ENCODE measurements at regions not wholly inside any gene's neighbourhood (a gene's known extent, or its start where the extent isn't known, plus 50 kb on each side); places are given as distances from the start of the nearest gene placed in this dataset.
"Not testable (repeated sequence)": the region's sequence is repeated elsewhere in the genome, so short reads cannot be mapped to it uniquely, and the experiment has no call there.

GRCh38 chr1:229133811-229134210 is 137.1 kb upstream of the RAB4A start:
- Histone ChIP-seq H3K27ac (no peak overlapping the region), H3K27me3 (no peaks in the 10 kb centered on the region), H3K4me3 (no peak overlapping the region), H3K9me3 (no peaks in the 10 kb centered on the region), H3K36me3 (no peaks in the 10 kb centered on the region), H3K4me1 (peaks cover 0 to 38% (median 20%) of the 10 kb centered on the region in 4 donors)
- DNase-seq (no peak), ATAC-seq (no peak)
- intact Hi-C loops (cut with DNase I): no loop called here
- WGBS (ENCODE audit: insufficient coverage, low coverage, low lambda C conversion rate, missing lambda C conversion rate): 67% methylated on average over 1 of the region's 1 CpG
- TF ChIP-seq POLR2A (IDR thresholded peaks at IDR 0.05) (no peak), CTCF (IDR thresholded peaks at IDR 0.05) (no peak)

- H3K9me3 ChIP-seq; DNase-seq; H3K36me3 ChIP-seq; intact Hi-C loops (cut with DNase I); H3K27ac ChIP-seq; H3K4me3 ChIP-seq; H3K27me3 ChIP-seq; ATAC-seq: not testable (repeated sequence)
- peaks cover 0 to 30% (median 18%) of the 10 kb centered on the region in 4 donors for H3K4me1 ChIP-seq
These were observed 136.3 kb upstream of the RAB4A start for GRCh38 chr1:229134381-229135217.

GRCh38 chr1:229135773-229136172 is 135.1 kb upstream of the RAB4A start:
- 77% methylated on average over 2 of the region's 2 CpGs for WGBS (ENCODE audit: insufficient coverage, low coverage, low lambda C conversion rate, missing lambda C conversion rate)
- no peak for TF ChIP-seq POLR2A (IDR thresholded peaks at IDR 0.05)
- no peak for TF ChIP-seq CTCF (IDR thresholded peaks at IDR 0.05)
- Histone ChIP-seq H3K4me1 (peaks cover 0 to 19% (median 8%) of the 10 kb centered on the region in 4 donors), H3K27me3 (no peaks in the 10 kb centered on the region), H3K27ac (no peak overlapping the region), H3K4me3 (no peak overlapping the region), H3K9me3 (no peaks in the 10 kb centered on the region), H3K36me3 (no peaks in the 10 kb centered on the region)
- intact Hi-C loops (cut with DNase I): no loop called here
- no peak for DNase-seq
- ATAC-seq: no peak

- TF ChIP-seq POLR2A (IDR thresholded peaks at IDR 0.05) (no peak), CTCF (IDR thresholded peaks at IDR 0.05) (no peak)
- intact Hi-C loops (cut with DNase I): no loop called here
- peaks cover 0 to 11% (median 4%) of the 10 kb centered on the region in 4 donors for H3K4me1 ChIP-seq
- H3K27ac ChIP-seq: no peak overlapping the region
- WGBS (ENCODE audit: insufficient coverage, low coverage, low lambda C conversion rate, missing lambda C conversion rate): 0% methylated on average over 1 of the region's 3 CpGs
- H3K27me3 ChIP-seq: no peaks in the 10 kb centered on the region
- H3K36me3 ChIP-seq: no peaks in the 10 kb centered on the region
- no peaks in the 10 kb centered on the region for H3K9me3 ChIP-seq
- peak; percentile 26 to 39 (median 32) for ATAC-seq
- H3K4me3 ChIP-seq: no peak overlapping the region
- DNase-seq: no peak
These were observed 134.1 kb upstream of the RAB4A start for GRCh38 chr1:229136822-229137221.

- Histone ChIP-seq H3K27ac (no peak overlapping the region), H3K27me3 (no peaks in the 10 kb centered on the region), H3K4me3 (no peak overlapping the region), H3K9me3 (no peaks in the 10 kb centered on the region), H3K4me1 (peaks cover 0 to 7% (median 1%) of the 10 kb centered on the region in 4 donors), H3K36me3 (no peaks in the 10 kb centered on the region)
- DNase-seq: no peak
- no peak for TF ChIP-seq CTCF (IDR thresholded peaks at IDR 0.05)
- no peak for TF ChIP-seq POLR2A (IDR thresholded peaks at IDR 0.05)
- peak in 1 of 4 donors; percentile 19 for ATAC-seq
- intact Hi-C loops (cut with DNase I): no loop called here
These were observed 133.6 kb upstream of the RAB4A start for GRCh38 chr1:229137271-229137670.

Measured in right lobe of liver (tissue), 6 donors.